Heart left ventricle (tissue), 16 donors: ENCODE measurements at regions not wholly inside any gene's neighbourhood (a gene's known extent, or its start where the extent isn't known, plus 50 kb on each side); places are given as distances from the start of the nearest gene placed in this dataset.

Source experiments
- ATAC-seq, 4 donors: fragments of 200-7000 bp; cut with Tn5 transposase; one replicate each; pipeline ENCODE4 v1.9.1; 2020 to 2022; ENCODE audit warnings: moderate library complexity in 4 of 4, mild to moderate bottlenecking in 3 of 4, moderate number of reproducible peaks in 1 of 4
- DNase-seq, 5 donors: peaks; one replicate each; pipeline ENCODE4 v3.0.0-alpha.2; 2020
- H3K27ac ChIP-seq, 12 donors: fragments of 200-600 bp; sonication (generic) in 4 of 12; one replicate each; pipeline versions ENCODE4 v1.5.0 to v1.8.0; 2016 to 2022; ENCODE audit warnings: mild to moderate bottlenecking in 2 of 12
- H3K27me3 ChIP-seq, 9 donors: fragments of 200-600 bp; sonication (generic) in 2 of 9; one replicate each; pipeline versions ENCODE4 v1.5.1 to v1.8.0; 2016 to 2022; ENCODE audit warnings: mild to moderate bottlenecking in 3 of 9
- H3K36me3 ChIP-seq, 9 donors: fragments of 200-600 bp; sonication (generic) in 2 of 9; one replicate each; pipeline versions ENCODE4 v1.5.0 to v1.8.0; 2018 to 2022; ENCODE audit warnings: mild to moderate bottlenecking in 2 of 9
- H3K4me1 ChIP-seq, 12 donors: fragments of 200-600 bp; sonication (generic) in 4 of 12; one replicate each; pipeline versions ENCODE4 v1.5.0 to v1.8.0; 2016 to 2022; ENCODE audit warnings: mild to moderate bottlenecking in 3 of 12
- H3K4me3 ChIP-seq, 12 donors: fragments of 200-600 bp; sonication (generic) in 4 of 12; one replicate each; pipeline versions ENCODE4 v1.5.0 to v1.8.0; 2017 to 2022; ENCODE audit warnings: mild to moderate bottlenecking in 9 of 12, moderate library complexity in 4 of 12
- H3K9me3 ChIP-seq, 12 donors: fragments of 200-600 bp; sonication (generic) in 4 of 12; one replicate each; pipeline versions ENCODE4 v1.5.0 to v1.8.0; 2016 to 2022; ENCODE audit warnings: mild to moderate bottlenecking in 1 of 12
- POLR2A ChIP-seq, 2 donors: fragments of 450-650 bp; IDR thresholded peaks; one replicate each; pipeline ENCODE4 v1.6.1; 2017; ENCODE audit warnings: antibody characterized with exemption in 2 of 2, mild to moderate bottlenecking in 2 of 2, moderate library complexity in 2 of 2
- WGBS, 4 donors: extraction: QIAGEN DNeasy Blood & Tissue Kit in 2 of 4; methylation state at CpG; one replicate each; pipeline versions ENCODE4 v1.1.5 to v1.1.7; 2013 to 2018; 5-methylcytosine and 5-hydroxymethylcytosine counted together
- intact Hi-C, 10 donors: fragments of 100-400 bp; cut with DNase I; formaldehyde crosslinking; loops; one replicate each; pipeline versions ENCODE4 v1.11.1 to v1.14.2; 2022
- TF ChIP-seq, protein P1 (sequence below), 12 donors: fragments of 200-600 bp; sonication (generic) in 4 of 12; IDR thresholded peaks; one replicate each; pipeline versions ENCODE4 v1.5.0 to v1.8.0; 2018 to 2022; ENCODE audit warnings: antibody characterized with exemption in 12 of 12, mild to moderate bottlenecking in 5 of 12
- donor health status: ischemic (EF 13 %, LVEDD 7.1; RV severe dilation, severe dysfunction).
- donor health status: healthy with polysubstance abuse.
- donor health status: DM: no; HTN: yes; CAD: no.
- donor health status: DM: no; HTN: no; CAD: no.
- donor health status: ischemic (EF 25% LVEDD 6.9; RV normal size, moderate dysfunction).
- donor health status: ischemic (EF 25% LVEDD 5.7; RV mildly dilated, moderate dysfunction).
- donor health status: healthy.
- donor health status: DM: yes; HTN: yes; CAD: no.
- donor health status: ischemic (EF 35%, LVEDD 5.7; RV mildly dilated, moderate dysfunction).
- donor health status: nonischemic (EF 11% LVEDD 7.7; RV severe dilation, severe dysfunction).
- donor health status: DM: yes; HTN: yes; CAD: no.
- donor health status: PGD.
- donor health status: ischemic (EF 29% LVEDD 5.4; RV normal size, mild dysfunction).
- donor health status: nonischemic (EF 23%, LVEDD 6.1; RV moderate dilation, normal function).

- Histone ChIP-seq H3K36me3 (no peaks in the 10 kb centered on the region), H3K9me3 (no peaks in the 10 kb centered on the region), H3K4me3 (no peak overlapping the region), H3K27ac (no peak overlapping the region), H3K4me1 (no peaks in the 10 kb centered on the region), H3K27me3 (no peaks in the 10 kb centered on the region)
- DNase-seq (no peak), ATAC-seq (no peak)
- WGBS, 4 donors: 42 to 53% (median 48%) methylated on average over 3 of the region's 3 CpGs
- intact Hi-C loops: no loop called here
- TF ChIP-seq, protein P1, sequence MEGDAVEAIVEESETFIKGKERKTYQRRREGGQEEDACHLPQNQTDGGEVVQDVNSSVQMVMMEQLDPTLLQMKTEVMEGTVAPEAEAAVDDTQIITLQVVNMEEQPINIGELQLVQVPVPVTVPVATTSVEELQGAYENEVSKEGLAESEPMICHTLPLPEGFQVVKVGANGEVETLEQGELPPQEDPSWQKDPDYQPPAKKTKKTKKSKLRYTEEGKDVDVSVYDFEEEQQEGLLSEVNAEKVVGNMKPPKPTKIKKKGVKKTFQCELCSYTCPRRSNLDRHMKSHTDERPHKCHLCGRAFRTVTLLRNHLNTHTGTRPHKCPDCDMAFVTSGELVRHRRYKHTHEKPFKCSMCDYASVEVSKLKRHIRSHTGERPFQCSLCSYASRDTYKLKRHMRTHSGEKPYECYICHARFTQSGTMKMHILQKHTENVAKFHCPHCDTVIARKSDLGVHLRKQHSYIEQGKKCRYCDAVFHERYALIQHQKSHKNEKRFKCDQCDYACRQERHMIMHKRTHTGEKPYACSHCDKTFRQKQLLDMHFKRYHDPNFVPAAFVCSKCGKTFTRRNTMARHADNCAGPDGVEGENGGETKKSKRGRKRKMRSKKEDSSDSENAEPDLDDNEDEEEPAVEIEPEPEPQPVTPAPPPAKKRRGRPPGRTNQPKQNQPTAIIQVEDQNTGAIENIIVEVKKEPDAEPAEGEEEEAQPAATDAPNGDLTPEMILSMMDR (IDR thresholded peaks at IDR 0.05): no peak
- TF ChIP-seq POLR2A (IDR thresholded peaks at IDR 0.05): no peak
These were observed 1355.6 kb downstream of the FAM133A start for GRCh38 chrX:95029571-95029970.

GRCh38 chrX:95040104-95040503 lies 1366.1 kb downstream of the FAM133A start:
- ATAC-seq (no peak), DNase-seq (no peak)
- H3K27ac ChIP-seq: no peak overlapping the region
- no peak for TF ChIP-seq POLR2A (IDR thresholded peaks at IDR 0.05)
- TF ChIP-seq, protein P1 (IDR thresholded peaks at IDR 0.05): no peak
- H3K9me3 ChIP-seq: peaks cover 0 to 5% (median 0%) of the 10 kb centered on the region in 12 donors
- no peaks in the 10 kb centered on the region for H3K4me1 ChIP-seq
- intact Hi-C loops: no loop called here
- H3K4me3 ChIP-seq: no peak overlapping the region
- H3K27me3 ChIP-seq: no peaks in the 10 kb centered on the region
- H3K36me3 ChIP-seq: no peaks in the 10 kb centered on the region
- WGBS, 4 donors: 38 to 60% (median 40%) methylated on average over 1 of the region's 1 CpG

DNA sequence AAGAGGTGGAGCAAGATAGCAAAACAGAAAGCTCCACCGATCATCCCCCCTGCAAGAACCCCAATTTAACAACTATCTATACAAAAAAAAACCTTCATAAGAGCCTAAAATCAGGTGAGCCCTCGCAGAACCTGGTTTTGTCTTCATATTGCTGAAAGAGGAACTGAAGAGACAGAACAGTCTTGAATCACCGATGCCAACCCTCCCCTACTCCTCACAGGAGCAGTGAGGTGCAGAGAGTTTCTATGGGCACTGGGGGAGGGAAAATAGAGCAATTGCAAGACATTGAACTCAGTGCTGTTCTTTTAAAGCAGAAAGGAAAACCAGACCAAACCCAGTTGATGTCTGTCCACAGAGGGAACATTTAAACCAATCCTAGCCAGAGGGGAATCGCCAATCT lies 1370.3 kb downstream of the FAM133A start:
- intact Hi-C loops: no loop called here
- Histone ChIP-seq H3K27ac (no peak overlapping the region), H3K4me3 (no peak overlapping the region), H3K4me1 (no peaks in the 10 kb centered on the region), H3K9me3 (no peaks in the 10 kb centered on the region), H3K27me3 (no peaks in the 10 kb centered on the region), H3K36me3 (no peaks in the 10 kb centered on the region)
- no peak for TF ChIP-seq POLR2A (IDR thresholded peaks at IDR 0.05)
- TF ChIP-seq, protein P1 (IDR thresholded peaks at IDR 0.05): no peak
- no peak for DNase-seq
- no peak for ATAC-seq
- 66 to 80% (median 69%) methylated on average over 4 of the region's 4 CpGs for WGBS, 4 donors

DNA sequence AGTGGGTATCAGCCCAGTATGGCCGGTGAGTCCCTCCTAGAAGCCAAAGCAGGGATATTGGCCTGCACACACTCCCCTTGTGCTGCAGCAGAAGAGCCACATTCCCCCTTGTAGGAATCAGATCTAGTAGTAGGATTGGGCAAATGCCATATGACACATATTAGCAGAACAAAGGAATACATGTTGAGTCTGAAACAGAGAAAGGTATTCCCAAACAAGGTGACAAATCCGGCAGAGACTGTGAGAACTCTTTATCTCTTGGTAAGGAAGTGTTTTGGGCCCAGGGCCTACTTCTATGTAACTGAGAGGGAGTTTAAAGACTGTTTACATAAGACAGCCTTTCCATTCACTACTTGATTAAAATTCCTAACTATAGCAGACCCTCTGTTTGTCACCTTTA lies 1382.0 kb downstream of the FAM133A start:
- Histone ChIP-seq H3K4me1 (no peaks in the 10 kb centered on the region), H3K9me3 (no peaks in the 10 kb centered on the region), H3K36me3 (no peaks in the 10 kb centered on the region), H3K4me3 (no peak overlapping the region), H3K27me3 (peaks cover 0 to 3% (median 0%) of the 10 kb centered on the region in 9 donors), H3K27ac (no peak overlapping the region)
- intact Hi-C loops: no loop called here
- WGBS, 4 donors: 59 to 74% (median 69%) methylated on average over 2 of the region's 2 CpGs
- no peak for DNase-seq
- no peak for TF ChIP-seq POLR2A (IDR thresholded peaks at IDR 0.05)
- TF ChIP-seq, protein P1 (IDR thresholded peaks at IDR 0.05): no peak
- no peak for ATAC-seq
